Adrenal gland (tissue), 9 donors: ENCODE measurements at regions not wholly inside any gene's neighbourhood (a gene's known extent, or its start where the extent isn't known, plus 50 kb on each side); places are given as distances from the start of the nearest gene placed in this dataset.

Experiments used
- DNase-seq, 7 donors: peaks; one replicate each; pipeline ENCODE4 v3.0.0-alpha.2; 2019 to 2020
- H3K27ac ChIP-seq, 5 donors: fragments of 200-600 bp; sonication (generic) in 4 of 5; 1 replicate in 3 of 5; 2 replicates in 2 of 5; pipeline versions ENCODE4 v1.5.1 to v1.8.0; 2016 to 2020; ENCODE audit warnings: mild to moderate bottlenecking in 1 of 5
- H3K27me3 ChIP-seq: fragments of 200-600 bp; 2 replicates; pipeline ENCODE4 v1.8.0; 2021
- H3K36me3 ChIP-seq, 2 donors: fragments of 200-600 bp; replicated peaks in 1 of 2; 1 replicate in 1 of 2; 2 replicates in 1 of 2; pipeline versions ENCODE4 v1.5.1 to v1.8.0; 2018 to 2022
- H3K4me1 ChIP-seq, 2 donors: fragments of 200-600 bp; replicated peaks in 1 of 2; 1 replicate in 1 of 2; 2 replicates in 1 of 2; pipeline versions ENCODE4 v1.5.1 to v1.8.0; 2018 to 2021
- H3K4me3 ChIP-seq, 4 donors: fragments of 200-600 bp; sonication (generic) in 3 of 4; one replicate each; pipeline ENCODE4 v1.5.1; 2016 to 2018
- H3K9me3 ChIP-seq, 3 donors: fragments of 200-600 bp; sonication (generic) in 1 of 3; replicated peaks in 1 of 3; 1 replicate in 2 of 3; 2 replicates in 1 of 3; pipeline versions ENCODE4 v1.5.1 to v1.8.0; 2016 to 2021
- CTCF ChIP-seq, 6 experiments: fragments of 450-650 bp in 4 of 6; fragments of 200-600 bp in 2 of 6; sonication (generic) in 1 of 6; IDR thresholded peaks; 1 replicate in 5 of 6; 2 replicates in 1 of 6; pipeline versions ENCODE4 v1.5.1 to v1.8.0; 2016 to 2021; ENCODE audit warnings: antibody characterized with exemption in 6 of 6, mild to moderate bottlenecking in 2 of 6, moderate library complexity in 1 of 6
- POLR2A ChIP-seq, 2 donors: fragments of 450-650 bp; IDR thresholded peaks; one replicate each; pipeline ENCODE4 v1.6.1; 2017; ENCODE audit warnings: antibody characterized with exemption in 2 of 2, mild to moderate bottlenecking in 2 of 2, moderate library complexity in 1 of 2
- WGBS, 4 donors: extraction: QIAGEN DNeasy Blood & Tissue Kit in 2 of 4; methylation state at CpG; one replicate each; pipeline versions ENCODE4 v1.1.5 to v1.1.7; 2013 to 2017; 5-methylcytosine and 5-hydroxymethylcytosine counted together
- intact Hi-C, 2 donors: fragments of 100-400 bp; cut with DNase I; formaldehyde crosslinking; loops; one replicate each; pipeline versions ENCODE4 v1.14.1 to v1.15.0; 2022 to 2023
- donor health status: healthy with polysubstance abuse.
- donor health status: Bipolar disorder and iron deficiency.
- donor health status: DM: yes; HTN: yes; CAD: no.
- donor health status: DM: no; HTN: no; CAD: no.
- donor health status: DM: no; HTN: no; CAD: no.

DNA sequence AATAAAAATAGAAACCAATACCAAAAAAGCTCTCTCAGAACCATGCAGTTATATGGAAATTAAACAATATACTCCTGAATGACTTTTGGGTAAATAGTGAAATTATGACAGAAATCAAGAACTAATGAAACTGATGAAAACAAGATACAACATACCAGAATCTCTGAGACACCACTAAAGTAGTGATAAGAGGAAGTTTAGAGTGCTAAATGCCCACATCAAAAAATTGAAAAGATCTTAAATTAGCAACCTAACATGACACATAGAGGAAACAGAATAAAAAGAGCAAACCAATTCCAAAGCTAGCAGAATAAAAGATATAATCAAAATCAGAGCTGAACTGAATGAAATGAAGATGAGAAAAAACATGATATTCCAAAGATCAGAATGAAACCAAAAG lies 430.9 kb downstream of the LTN1 start:
- Histone ChIP-seq H3K27ac (no peak overlapping the region), H3K4me1 (no peaks in the 10 kb centered on the region), H3K36me3 (no peaks in the 10 kb centered on the region), H3K27me3 (no peaks in the 10 kb centered on the region), H3K9me3 (peaks cover 0 to 5% (median 0%) of the 10 kb centered on the region in 3 donors), H3K4me3 (no peak overlapping the region)
- no peak for DNase-seq
- TF ChIP-seq CTCF (IDR thresholded peaks at IDR 0.05) (no peak), POLR2A (IDR thresholded peaks at IDR 0.05) (no peak)
- intact Hi-C loops: no loop called here

DNA sequence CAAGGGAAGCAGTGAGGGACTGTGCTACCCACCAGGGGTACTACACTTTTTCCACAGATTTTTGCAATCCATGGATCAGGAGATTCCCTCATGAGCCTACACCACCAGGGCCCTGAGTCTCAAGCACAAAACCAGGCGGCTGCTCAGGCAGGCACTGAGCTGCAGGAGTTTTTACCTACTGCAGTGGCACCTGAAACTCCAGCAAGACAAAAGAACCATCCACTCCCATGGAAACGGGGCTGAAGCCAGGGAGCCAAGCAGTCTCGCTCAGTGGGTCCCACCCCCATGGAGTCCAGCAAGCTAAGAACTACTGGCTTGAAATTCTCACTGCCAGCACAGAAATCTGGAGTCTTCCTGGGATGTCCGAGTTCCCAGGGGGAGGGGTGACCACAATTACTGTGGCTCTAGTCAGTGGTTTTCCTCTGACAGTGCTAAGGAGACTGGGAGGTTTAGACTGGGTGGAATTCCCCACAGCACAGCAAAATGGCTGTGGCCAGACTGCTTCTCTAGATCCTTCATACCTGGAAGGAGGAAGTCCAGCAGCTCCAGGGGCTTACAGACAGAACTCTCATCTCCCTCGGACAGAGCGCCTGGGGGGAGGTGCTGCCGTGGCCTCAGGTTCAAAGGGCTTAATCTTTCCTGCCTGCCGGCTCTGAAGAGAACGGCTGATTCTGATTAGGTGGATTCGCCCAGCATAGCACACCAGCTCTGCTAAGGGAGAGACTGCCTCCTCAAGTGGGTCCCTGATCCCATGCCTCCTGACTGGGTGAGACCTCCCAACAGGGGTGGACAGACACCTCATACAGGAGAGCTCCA lies 437.8 kb downstream of the LTN1 start:
- H3K9me3 ChIP-seq: peaks cover 0 to 3% (median 0%) of the 10 kb centered on the region in 3 donors
- H3K4me1 ChIP-seq: no peaks in the 10 kb centered on the region
- intact Hi-C loops: no loop called here
- H3K27me3 ChIP-seq: no peaks in the 10 kb centered on the region
- no peaks in the 10 kb centered on the region for H3K36me3 ChIP-seq
- no peak overlapping the region for H3K27ac ChIP-seq
- WGBS, 4 donors: 75 to 81% (median 75%) methylated on average over 6 to 10 of the region's 10 CpGs
- no peak overlapping the region for H3K4me3 ChIP-seq
- TF ChIP-seq POLR2A (IDR thresholded peaks at IDR 0.05) (no peak), CTCF (IDR thresholded peaks at IDR 0.05) (no peak)
- no peak for DNase-seq

DNA sequence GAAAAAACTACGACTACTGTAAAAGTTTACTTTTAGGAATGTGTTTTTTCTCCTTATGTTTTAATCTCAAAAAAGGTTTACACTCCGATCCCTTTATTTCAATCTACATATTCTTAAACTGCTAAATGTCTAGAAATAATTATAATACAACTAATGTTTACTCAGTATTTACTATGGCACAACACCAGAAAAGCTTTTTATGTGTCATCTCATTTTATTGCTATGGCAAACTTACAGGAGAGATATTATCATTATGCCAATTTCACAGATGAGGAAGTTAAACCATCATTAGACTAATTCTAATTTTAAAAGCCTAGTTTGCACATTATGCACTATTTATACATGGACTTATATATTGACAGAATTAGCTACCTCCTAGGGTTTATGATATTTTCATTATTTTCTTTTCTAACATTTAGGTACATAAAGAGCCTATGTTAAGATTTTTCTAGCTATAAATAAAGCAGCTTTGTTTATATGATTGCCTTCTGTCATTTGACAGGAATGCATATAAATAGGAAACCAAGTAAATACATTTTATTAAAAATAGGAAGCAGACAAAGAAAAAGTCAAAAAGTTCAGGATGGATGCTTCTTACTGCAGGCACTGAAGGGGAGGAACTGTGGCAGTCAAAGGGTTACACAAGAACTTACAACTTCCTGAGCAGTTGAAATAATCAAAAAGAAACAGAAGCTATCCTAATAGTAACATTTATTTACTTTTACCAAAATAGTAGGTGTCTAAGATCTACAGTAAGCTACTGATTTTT lies 442.4 kb downstream of the LTN1 start:
- Histone ChIP-seq H3K36me3 (no peaks in the 10 kb centered on the region), H3K27me3 (no peaks in the 10 kb centered on the region), H3K4me3 (no peak overlapping the region), H3K27ac (no peak overlapping the region), H3K9me3 (peaks cover 0 to 3% (median 0%) of the 10 kb centered on the region in 3 donors), H3K4me1 (no peaks in the 10 kb centered on the region)
- TF ChIP-seq POLR2A (IDR thresholded peaks at IDR 0.05): no peak
- no peak for TF ChIP-seq CTCF (IDR thresholded peaks at IDR 0.05)
- intact Hi-C loops: no loop called here
- WGBS, 4 donors: 75 to 80% (median 77%) methylated on average over 2 of the region's 2 CpGs
- DNase-seq: no peak

DNA sequence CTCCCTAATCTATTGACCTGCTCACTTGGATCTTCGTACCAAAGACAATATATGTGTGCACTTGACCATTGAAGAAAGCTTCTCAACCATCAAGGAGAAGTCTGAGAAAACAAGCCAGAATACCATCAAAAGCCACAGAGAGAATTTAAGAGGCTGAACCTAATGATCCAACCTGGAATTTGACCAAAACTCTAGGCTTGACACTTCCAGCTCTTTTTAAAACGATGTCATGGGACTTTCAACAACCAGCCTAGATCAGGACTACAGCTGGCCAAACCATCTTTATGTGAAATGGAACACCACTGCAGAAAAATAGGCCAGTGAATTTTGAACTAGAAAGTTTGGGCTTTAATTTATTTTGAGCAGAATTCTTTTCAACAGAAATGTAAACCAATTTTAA lies 444.4 kb downstream of the LTN1 start:
- Histone ChIP-seq H3K4me1 (no peaks in the 10 kb centered on the region), H3K36me3 (no peaks in the 10 kb centered on the region), H3K27ac (no peak overlapping the region), H3K27me3 (no peaks in the 10 kb centered on the region), H3K4me3 (no peak overlapping the region), H3K9me3 (peaks cover 0 to 3% (median 0%) of the 10 kb centered on the region in 3 donors)
- intact Hi-C loops: no loop called here
- TF ChIP-seq CTCF (IDR thresholded peaks at IDR 0.05): no peak
- TF ChIP-seq POLR2A (IDR thresholded peaks at IDR 0.05): no peak
- DNase-seq: no peak
- 62 to 74% (median 66%) methylated on average over 2 of the region's 2 CpGs for WGBS, 4 donors
